ENCODE measurements at regions not wholly inside any gene's neighbourhood (a gene's known extent, or its start where the extent isn't known, plus 50 kb on each side); places are given as distances from the start of the nearest gene placed in this dataset.
"Not testable (repeated sequence)": the region's sequence is repeated elsewhere in the genome, so short reads cannot be mapped to it uniquely, and the experiment has no call there.

DNA sequence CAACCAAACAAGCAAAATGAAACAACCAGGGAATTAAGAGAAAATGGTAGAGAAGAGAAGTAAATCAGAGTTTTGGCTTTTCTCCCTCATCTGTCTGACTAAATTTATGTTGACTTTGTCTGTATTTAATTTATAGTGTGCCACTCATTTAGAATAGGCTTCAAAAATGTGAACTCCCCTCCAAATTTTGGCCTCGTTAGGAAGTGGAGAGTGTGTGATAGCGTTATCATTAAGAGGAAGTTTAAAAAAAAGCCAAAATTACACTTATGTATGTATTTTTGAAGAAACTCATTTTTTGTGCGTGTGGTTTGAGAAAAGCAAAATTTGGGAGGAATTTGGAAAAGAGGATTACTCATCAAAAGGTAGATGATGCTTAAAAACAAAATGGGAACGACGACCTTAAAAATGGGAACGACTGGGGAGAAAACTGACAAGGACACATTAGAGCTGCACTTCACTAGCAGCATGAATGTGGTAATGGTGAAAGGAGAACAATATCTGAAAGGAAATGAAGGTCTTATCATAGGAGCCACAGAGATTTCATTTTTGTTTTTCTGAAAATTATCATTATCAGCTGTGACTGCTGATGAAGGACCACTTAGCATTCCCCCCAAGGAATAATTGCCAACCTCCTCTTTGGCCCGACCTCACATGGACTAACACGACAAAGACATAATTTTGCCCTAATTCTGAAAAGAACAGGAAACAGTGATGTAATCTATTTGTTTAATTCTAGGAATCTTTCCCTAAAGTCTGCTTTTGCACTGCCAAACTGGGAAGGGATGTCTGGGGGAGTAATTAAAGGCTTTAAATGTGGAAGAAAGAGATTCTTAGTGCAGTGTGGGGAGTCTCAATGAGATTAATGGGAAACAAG is 163.2 kb upstream of the P2RY1 start:
- no peak for DNase-seq

- DNase-seq = no peak
Observed at GRCh38 chr3:152672320-152672649, 162.6 kb upstream of the P2RY1 start.

GRCh38 chr3:152676810-152677379 is 158.0 kb upstream of the P2RY1 start:
- no peak for DNase-seq

DNA sequence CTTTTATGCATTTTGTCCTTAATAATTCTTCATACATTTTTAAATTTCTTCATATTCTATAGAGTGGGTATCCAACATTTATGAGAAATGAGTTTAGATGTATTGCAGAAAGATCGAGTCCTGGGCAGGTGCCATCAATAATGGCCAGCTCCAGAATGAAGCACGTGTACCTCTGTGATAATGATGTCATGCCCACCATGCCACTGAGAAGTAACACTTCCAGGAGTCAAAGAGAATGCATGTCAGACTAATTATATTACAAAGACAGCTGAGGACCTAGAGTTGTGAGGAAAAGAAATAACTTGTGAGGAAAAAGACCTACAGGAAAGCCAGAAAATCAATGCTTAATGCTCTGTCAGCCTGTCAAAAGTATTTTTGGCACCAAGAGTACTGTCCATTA is 157.4 kb upstream of the P2RY1 start:
- no peak for DNase-seq

GRCh38 chr3:152682477-152682876 is 152.5 kb upstream of the P2RY1 start:
- DNase-seq = no peak

DNA sequence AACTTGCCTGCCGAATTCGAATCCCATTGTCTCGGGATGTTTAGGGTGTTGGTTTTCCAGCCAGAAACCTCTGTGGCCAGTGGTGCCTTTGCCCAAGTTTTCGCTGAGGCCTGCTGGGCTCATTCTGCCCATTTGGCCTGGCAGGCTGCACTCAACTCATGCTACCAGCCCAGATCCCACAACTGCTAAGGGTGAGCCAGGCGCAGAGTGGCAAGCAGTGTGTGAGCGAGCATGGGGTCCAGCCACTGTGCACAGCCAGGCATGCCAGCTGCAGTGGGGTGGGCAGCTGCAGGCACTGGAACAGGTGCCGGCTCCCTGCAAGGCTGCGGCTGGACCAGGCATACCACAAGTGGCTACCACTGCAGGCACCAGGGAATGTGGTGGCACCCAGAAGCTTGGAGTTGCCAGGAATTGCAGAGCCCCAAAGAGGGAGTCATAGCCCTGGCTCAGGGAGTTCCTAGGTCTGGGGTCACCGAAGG is 151.4 kb upstream of the P2RY1 start:
- DNase-seq = no peak

GRCh38 chr3:152684279-152684678 is 150.7 kb upstream of the P2RY1 start:
- no peak for DNase-seq

DNA sequence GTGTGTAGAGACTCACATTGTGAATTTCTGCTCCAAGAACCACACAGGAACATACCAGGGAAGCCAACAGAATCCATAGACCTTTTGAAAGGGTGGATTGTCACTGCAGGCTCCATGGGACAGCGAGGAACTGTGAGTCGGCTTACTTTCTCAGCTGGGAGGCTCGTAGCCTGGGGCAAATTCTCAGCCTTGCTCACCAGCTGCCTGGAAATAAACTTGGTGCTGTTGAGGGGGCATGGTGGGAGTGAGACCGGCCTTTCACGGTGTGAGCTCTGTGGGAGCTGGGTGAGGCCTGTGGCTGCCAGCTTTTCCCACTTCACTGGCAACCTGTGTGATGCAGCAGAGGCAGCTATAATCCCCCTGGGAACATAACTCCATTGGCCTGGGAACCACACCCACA is 146.6 kb upstream of the P2RY1 start:
- DNase-seq = no peak

DNA sequence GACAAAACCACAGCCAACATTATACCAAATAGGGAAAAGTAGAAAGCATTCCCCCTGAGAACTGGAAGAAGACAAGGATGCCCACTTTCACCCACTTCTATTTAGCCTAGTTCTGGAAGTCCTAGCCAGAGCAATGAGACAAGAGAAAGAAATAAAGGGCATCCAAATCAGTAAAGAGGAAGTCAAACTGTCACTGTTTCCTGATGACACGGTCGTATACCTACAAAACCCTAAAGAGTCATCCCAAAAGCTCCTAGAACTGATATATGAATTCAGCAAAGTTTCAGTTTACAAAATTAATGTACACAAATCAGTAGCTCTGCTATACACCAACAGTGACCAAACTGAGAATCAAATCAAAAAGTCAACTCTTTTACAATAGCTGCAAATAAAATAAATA is 142.6 kb upstream of the P2RY1 start:
- not testable (repeated sequence) for DNase-seq

DNA sequence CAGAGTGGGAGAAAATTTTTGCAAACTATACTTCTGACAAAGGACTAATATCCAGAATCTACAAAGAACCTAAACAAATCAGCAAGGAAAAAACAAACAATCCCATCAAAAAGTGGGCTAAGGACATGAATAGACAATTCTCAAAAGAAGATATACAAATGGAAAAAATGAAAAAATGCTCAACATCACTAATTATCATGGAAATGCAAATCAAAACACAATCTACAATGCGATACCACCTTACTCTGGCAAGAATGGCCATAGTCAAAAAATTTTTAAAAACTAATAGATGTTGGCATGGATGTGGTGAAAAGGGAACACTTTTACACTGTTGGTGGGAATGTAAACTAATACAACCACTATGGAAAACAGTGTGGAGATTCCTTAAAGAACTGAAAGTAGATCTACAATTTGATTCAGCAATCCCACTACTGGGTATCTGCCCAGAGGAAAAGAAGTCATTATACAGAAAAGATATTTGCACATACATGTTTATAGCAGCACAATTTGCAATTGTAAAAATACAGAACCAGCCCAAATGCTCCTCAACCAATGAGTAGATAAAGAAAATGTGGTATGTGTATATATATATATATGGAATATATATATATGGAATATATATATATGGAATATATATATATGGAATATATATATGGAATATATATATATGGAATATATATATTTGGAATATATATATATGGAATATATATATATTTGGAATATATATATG is 141.2 kb upstream of the P2RY1 start:
- not testable (repeated sequence) for DNase-seq

GRCh38 chr3:152695840-152696239 is 139.1 kb upstream of the P2RY1 start:
- no peak for DNase-seq

DNA sequence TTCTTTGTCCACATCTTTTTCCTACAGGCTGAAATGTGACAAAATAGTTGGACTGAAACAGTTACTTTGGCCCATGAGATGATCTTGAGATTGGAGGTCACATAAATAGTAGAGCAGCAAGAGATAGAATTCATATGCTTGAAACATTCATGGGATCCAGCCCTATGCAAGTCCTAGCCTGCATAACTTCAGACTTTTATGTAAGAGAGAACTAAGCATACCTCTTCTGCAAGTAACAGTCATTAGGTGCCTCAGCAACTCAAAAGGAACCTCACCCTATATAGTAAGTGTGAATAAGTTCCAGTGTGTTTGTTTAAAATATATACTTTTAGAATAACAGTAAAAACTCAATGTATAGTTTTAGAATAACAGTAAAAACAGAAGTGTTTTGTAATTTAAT is 138.0 kb upstream of the P2RY1 start:
- no peak for DNase-seq

DNA sequence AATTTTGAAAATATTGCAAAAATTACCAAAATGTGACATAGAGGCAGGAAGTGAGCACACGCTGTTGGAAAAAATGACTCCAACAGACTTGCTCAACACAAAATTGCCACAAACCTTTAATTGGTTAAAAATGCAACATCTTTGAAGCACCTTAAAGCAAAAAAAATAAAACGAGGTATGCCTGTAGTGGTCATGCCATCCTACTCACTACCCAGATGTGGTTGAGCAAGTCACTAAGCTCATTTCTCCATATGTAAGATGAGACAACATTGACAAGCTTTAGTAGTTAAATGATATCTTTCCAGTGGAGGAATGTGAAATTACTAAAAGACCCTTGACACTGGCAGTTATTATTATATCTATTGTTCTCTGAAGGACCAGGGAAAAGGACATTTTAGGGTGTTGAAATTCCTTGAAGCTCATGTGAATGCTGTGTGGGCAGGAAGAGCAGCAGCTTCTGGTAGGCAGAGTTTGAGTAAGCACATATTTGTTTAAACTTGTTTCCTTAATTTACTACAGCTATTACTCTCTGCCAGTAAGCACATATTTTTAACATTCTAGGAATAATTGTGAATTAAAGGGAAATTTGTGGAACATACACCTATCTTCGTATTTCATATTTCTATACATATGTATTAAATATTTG is 131.6 kb upstream of the P2RY1 start:
- DNase-seq = no peak

DNA sequence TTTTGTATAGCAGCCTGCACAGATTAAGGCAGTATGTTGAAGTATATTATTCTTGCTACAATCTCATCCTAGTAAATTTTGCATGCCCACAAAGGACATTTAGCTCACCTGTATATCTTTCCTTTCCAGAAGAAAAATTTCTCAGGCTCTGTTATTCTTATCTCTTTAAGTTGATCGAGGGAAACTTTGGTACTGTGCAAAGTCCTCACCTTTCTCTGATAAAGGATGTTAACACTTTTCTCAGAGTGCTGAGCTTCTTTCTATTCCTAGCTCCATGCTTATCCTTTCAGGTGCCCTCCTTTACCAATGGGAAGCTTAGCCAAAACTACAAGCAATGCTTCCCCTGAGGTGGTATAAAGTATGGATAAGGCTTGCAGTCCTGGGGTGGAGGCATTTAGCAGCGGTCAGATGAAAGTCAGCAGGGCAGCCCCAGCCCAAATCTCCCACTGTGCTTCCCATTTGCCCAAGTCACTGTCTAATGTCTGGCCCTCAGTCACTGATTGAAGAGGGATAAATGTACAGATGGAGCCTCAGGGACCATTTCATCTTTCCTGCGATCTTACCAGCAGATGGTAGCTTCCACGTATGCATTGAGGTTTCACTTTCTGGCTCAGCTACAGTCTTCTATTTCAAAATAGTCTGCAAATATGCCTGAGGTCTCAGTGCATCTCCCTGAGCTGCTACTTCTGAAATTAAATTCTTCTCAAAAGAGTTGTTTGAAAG is 127.8 kb upstream of the P2RY1 start:
- DNase-seq = no peak

- DNase-seq = no peak
Observed at GRCh38 chr3:152709659-152710058, 125.3 kb upstream of the P2RY1 start.

GRCh38 chr3:152710549-152710948 is 124.4 kb upstream of the P2RY1 start:
- DNase-seq = no peak

DNA sequence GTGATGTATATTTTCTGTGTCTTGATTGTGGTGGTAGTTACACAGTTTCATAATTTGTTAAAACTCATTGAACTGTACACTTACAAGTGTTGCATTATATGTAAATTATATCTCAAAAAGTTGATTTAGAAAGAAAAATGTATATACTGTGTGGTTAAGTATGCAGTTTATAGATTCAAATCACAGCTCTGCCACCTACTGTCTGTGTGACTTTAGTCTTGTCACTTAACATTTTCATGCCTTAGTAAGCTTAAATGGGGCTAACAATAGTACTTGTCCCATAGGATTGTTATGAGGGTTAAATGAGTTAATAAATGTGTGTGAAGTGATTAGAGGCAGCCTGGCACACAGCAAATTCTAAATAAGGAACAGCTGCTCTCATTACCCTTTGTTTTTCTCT is 120.9 kb upstream of the P2RY1 start:
- no peak for DNase-seq

- DNase-seq = no peak
Observed at GRCh38 chr3:152714507-152714906, 120.4 kb upstream of the P2RY1 start.

GRCh38 chr3:152717252-152717651 is 117.7 kb upstream of the P2RY1 start:
- DNase-seq = no peak

GRCh38 chr3:152718810-152719209 is 116.1 kb upstream of the P2RY1 start:
- DNase-seq = no peak

GRCh38 chr3:152719264-152719663 is 115.7 kb upstream of the P2RY1 start:
- DNase-seq = no peak

- no peak for DNase-seq
Observed at GRCh38 chr3:152720951-152721718, 113.8 kb upstream of the P2RY1 start.

Measured in amniotic stem cell (primary cell).